GM19468 (cell line): ENCODE measurements at regions not wholly inside any gene's neighbourhood (a gene's known extent, or its start where the extent isn't known, plus 50 kb on each side); places are given as distances from the start of the nearest gene placed in this dataset.
"Not testable (repeated sequence)": the region's sequence is repeated elsewhere in the genome, so short reads cannot be mapped to it uniquely, and the experiment has no call there.

ENCODE experiments used
- ATAC-seq: cut with Tn5 transposase; IDR thresholded peaks from one replicate; pipeline ENCODE4 v1.9.1; 2021; ENCODE audit warnings: mild to moderate bottlenecking, moderate library complexity, moderate number of reproducible peaks; ENCODE audit not compliant: unreplicated experiment; ENCODE audit errors: extremely low read depth

GRCh38 chr7:24390376-24391157 is 106.6 kb downstream of the NPY start:
- no peak for ATAC-seq

- no peak for ATAC-seq
These were observed 108.8 kb downstream of the NPY start for GRCh38 chr7:24392774-24393173.

- no peak for ATAC-seq
These were observed 111.5 kb downstream of the NPY start for GRCh38 chr7:24395512-24395911.

GRCh38 chr7:24396387-24396786 is 112.4 kb downstream of the NPY start:
- ATAC-seq: not testable (repeated sequence)

- no peak for ATAC-seq
These were observed 117.9 kb downstream of the NPY start for GRCh38 chr7:24401628-24402593.

GRCh38 chr7:24402655-24403054 is 118.7 kb downstream of the NPY start:
- ATAC-seq: no peak

- ATAC-seq: no peak
These were observed 119.6 kb downstream of the NPY start for GRCh38 chr7:24403557-24403956.

GRCh38 chr7:24404315-24404714 is 120.3 kb downstream of the NPY start:
- ATAC-seq: no peak

GRCh38 chr7:24405002-24405401 is 121.0 kb downstream of the NPY start:
- ATAC-seq: no peak

- no peak for ATAC-seq
These were observed 122.2 kb downstream of the NPY start for GRCh38 chr7:24406053-24406788.

GRCh38 chr7:24406789-24407299 is 122.9 kb downstream of the NPY start:
- ATAC-seq: no peak

GRCh38 chr7:24407965-24408364 is 124.0 kb downstream of the NPY start:
- no peak for ATAC-seq

GRCh38 chr7:24408798-24409430 is 124.9 kb downstream of the NPY start:
- no peak for ATAC-seq

- ATAC-seq: no peak
These were observed 125.5 kb downstream of the NPY start for GRCh38 chr7:24409431-24410024.

- no peak for ATAC-seq
These were observed 127.2 kb downstream of the NPY start for GRCh38 chr7:24411226-24411625.

GRCh38 chr7:24417526-24418120 is 133.6 kb downstream of the NPY start:
- ATAC-seq: no peak

- ATAC-seq: no peak
These were observed 135.1 kb downstream of the NPY start for GRCh38 chr7:24419077-24419476.

GRCh38 chr7:24419511-24419910 is 135.5 kb downstream of the NPY start:
- no peak for ATAC-seq

GRCh38 chr7:24422441-24423010 is 138.5 kb downstream of the NPY start:
- ATAC-seq: no peak
